CD4-positive, alpha-beta T cell treated with Interleukin-2 at 100 ng/mL for 4 hours (primary cell): ENCODE measurements at regions not wholly inside any gene's neighbourhood (a gene's known extent, or its start where the extent isn't known, plus 50 kb on each side); places are given as distances from the start of the nearest gene placed in this dataset.
"Not testable (repeated sequence)": the region's sequence is repeated elsewhere in the genome, so short reads cannot be mapped to it uniquely, and the experiment has no call there.

Experiments used
- DNase-seq: peaks from one replicate; pipeline ENCODE4 v3.0.0-alpha.2; 2020; ENCODE audit warnings: low spot score

- DNase-seq: no peak
These were observed 357.7 kb upstream of the HNRNPA3 start for GRCh38 chr2:176854878-176855277.

DNA sequence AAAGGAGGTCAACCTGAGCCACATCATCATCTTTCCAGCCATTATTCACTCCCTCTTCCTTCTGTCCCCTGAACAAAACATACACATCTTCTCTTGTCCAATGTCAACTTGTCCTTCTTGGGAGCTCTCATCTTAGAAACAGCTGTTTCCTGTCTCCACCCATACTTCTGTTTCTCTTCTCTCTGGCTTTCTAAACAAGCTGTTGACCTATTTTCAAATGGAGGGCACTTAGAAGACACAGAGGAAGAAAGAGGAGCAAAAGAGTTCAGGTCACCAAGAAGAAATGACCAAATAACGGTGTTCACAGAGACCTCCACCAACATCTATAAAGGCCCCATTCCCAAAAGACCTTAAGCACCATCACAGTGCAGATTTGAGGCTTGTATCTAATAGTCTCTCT, 355.9 kb upstream of the HNRNPA3 start:
- DNase-seq: no peak

DNA sequence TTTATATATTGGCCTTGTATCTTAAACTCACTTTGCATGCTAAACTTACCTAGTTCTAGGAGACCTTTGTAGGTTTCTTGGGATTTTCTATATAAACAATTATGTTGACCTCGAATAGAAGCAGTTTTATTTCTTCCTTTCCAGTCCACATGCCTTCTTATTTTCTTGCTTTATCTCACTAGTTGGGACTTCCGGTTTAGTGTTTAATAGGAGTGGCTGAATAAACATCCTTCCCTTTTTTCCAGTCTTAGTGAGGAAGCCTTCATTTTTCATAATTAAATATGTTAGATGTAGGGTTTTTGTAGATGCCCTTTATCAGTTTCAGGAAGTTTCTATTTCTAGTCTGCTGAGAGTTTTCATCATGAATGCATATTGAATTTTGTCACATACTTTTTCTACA, 347.3 kb upstream of the HNRNPA3 start:
- DNase-seq: no peak

DNA sequence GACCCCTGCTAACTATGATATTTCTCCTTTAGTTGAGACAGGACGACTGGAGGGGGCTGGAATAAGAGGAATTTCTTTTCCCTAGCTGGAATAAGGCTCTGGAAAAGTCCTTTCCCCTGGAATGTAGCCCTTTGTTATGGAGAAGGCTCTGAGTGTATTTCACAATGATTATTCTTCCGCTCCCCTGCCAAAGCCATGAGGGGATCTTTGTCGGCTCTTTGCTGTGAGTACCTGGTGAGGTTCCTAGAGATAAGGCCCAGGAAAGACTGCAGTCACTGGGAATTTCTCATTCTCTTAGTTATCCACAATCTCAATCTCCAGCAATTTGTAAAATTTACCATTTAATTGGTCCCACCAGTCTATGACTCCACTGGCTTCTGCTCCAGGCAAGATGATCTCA, 340.2 kb upstream of the HNRNPA3 start:
- no peak for DNase-seq

DNA sequence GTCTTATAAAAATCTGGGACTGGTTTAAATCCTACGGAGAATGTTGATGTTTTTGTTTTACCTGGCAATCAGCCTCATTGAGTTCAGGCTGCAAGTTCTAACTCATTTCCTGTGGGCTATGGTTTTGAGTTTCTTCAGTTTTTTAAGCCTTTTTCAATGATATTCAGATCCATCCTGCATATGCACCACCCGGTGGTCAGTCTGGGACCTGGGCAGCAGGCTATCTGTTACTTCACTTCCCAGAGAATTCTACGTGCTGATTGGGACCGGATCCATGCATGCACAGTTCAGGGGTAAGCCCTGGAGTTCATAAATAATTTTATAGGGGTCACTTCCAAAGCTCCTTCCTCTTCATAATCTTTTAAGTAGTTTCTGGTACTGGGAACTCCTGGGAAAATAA, 339.2 kb upstream of the HNRNPA3 start:
- no peak for DNase-seq

- no peak for DNase-seq
These were observed 336.0 kb upstream of the HNRNPA3 start for GRCh38 chr2:176876493-176877103.

- DNase-seq: no peak
These were observed 333.1 kb upstream of the HNRNPA3 start for GRCh38 chr2:176879426-176879995.

GRCh38 chr2:176882045-176882444, 330.5 kb upstream of the HNRNPA3 start:
- DNase-seq: not testable (repeated sequence)

DNA sequence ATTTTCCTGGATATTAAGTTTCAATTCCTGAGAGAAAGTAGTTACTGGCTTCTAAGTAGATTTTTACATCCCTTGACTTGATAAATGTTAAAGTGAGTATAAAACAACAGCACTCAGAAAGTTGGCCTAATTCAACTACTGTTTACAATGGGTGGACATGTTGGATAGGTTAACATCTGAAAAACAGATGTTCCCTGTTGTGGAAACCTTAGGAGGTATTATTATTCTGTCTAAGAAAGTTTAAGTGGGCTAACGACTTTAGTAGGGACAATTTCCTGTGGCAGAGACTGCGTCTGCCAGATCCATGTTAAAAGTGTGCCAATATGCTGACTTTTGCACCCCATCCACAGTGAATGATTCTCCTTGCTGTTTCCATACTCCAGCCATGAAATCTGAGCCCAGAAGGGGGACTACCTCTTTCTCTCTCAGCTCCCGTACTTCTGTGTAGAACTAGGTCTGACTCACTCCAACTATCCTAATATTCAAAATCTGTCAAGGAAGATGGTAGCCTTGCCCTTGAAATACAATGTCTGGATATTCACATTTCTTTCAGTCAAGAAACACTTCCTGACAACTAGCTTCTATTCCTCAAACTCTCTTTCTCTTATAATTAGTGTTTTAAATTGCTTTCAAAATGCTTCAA, 327.5 kb upstream of the HNRNPA3 start:
- no peak for DNase-seq

DNA sequence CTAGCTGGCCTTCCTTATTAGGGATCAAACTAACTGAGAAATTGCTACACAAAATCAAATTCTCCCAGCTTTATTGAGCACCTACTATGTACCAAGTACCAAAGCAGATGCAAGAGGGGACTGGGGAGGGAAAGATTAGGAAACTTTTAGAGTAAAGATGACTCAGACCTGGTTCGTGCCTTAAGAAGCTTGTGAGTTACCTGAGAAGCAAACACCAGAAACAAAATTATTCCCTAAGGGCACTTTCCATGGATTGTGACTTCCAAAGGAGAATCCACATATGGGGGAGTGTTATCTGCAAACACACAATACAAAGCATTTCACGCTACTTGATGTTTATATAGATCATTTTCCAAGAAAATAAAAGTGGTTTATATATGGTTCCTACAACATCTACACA, 326.9 kb upstream of the HNRNPA3 start:
- DNase-seq: no peak

GRCh38 chr2:176891105-176891504, 321.5 kb upstream of the HNRNPA3 start:
- no peak for DNase-seq

GRCh38 chr2:176891857-176892256, 320.7 kb upstream of the HNRNPA3 start:
- no peak for DNase-seq

DNA sequence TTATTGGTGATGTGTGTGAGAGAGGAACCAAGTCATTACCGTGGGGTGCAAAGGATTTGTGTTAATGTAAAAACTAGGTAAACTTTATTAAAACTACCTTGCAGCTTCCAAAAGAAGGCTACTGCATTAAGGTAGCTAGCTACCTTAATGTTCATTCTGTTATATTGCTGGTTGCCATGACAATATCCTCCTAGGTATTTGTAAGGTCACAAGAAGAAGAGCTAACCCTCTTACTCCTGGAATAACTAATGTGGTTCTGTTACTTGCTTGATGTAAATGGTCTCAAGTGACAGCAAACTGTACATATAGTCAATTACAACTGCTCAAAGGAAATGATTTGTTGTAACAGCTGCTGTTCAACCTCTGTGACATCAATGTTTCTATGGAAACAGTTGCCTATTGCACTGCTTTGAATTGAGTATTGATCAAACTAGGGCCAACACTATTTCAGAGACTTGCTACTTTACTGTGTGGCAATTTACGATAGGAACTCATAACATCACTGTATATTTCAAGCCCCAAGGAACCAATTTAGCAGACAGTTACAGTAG, 319.8 kb upstream of the HNRNPA3 start:
- no peak for DNase-seq

DNA sequence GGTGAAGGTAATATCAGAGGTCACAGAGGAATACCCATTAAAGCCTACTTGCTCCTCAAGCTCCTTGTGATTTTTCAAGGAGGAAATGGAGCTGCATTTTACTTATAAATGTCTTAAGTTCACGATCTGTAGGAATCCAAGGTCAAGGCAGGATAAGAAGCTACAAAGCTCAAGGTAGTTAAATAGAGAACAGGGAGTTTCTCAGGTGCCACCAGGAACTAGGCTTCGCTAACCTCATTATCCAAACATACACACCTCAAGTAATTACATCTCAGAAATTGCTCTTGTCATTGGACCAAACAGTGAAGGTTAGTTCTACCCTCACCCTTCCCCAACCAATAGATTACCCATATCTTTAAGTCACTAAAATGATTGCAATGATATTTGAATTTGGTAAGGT, 317.4 kb upstream of the HNRNPA3 start:
- DNase-seq: no peak

DNA sequence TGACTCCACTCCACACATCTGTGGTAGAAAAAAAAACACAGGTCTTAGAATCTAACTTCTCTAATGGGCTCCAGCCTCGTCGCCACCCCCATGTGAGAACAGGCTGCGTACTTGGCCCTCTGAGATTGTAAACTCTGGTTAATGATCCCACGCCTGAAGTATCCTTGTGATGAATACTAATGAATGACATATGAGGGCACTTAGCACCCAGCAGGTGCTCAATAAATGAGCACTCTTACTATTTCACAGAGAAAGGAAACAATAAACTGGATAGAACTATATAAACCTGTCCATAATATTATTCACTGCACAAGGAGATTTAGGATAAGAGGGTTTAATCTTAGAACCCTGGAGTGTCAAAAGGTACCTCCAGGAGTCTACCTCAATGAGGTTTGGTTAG, 310.1 kb upstream of the HNRNPA3 start:
- no peak for DNase-seq

- not testable (repeated sequence) for DNase-seq
These were observed 308.5 kb upstream of the HNRNPA3 start for GRCh38 chr2:176904053-176904452.

GRCh38 chr2:176907341-176907740, 305.3 kb upstream of the HNRNPA3 start:
- DNase-seq: no peak

DNA sequence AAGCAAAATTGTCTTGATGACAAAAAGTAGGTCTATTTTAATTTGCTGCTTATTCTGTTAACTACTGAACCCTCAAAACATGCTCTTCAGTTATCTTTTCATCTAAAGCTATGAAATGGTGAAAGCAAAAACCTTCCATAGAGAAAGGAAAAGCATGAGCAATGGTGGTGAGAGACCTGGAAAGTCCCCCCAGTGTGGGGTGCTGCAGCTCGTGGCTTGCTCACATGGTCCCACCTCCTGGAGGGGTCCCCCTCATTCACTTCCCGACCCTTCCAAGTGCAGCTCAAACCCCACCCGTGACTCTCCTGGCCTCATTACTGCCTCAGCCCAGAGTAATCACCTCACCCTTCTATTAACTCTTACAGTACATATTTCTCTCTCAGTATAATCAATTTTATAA, 301.8 kb upstream of the HNRNPA3 start:
- no peak for DNase-seq

DNA sequence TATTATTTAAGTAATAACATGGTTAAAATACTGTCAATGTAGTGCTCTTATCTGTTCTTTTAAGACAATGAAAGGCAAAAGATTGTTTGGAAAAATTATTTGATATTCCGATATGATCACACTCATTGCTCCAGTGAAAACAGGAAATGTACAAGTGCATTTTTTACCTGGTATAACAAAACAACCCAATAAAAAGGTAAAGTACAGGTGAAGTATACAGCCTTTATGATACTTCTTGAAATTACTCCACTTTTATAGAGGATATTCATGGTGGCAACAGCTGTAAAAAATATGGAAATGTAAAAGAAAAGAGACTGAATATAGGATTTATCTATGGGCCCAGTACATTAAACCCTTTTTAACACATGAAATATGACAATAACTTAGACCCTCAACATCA, 298.6 kb upstream of the HNRNPA3 start:
- no peak for DNase-seq

- no peak for DNase-seq
These were observed 298.2 kb upstream of the HNRNPA3 start for GRCh38 chr2:176914371-176914770.

GRCh38 chr2:176922545-176922944, 290.0 kb upstream of the HNRNPA3 start:
- not testable (repeated sequence) for DNase-seq

DNA sequence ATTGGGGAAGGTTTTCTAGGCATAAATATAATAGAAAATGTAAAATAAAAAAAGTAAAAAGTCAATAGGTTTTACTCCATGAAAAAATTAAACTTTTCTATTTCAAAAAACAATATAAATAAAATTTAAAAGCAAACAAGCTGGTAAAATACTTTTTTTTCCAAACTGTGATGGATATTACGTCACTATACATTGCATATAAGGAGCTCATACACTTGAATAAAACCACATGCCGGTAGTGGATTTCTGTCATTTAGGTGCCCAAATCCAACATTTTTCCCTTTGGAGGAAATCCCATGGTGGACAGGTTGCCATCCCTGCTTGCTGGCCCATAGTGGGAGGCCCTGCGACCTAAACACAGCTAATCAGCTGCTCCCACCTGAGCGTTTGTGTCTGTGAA, 289.4 kb upstream of the HNRNPA3 start:
- no peak for DNase-seq

GRCh38 chr2:176924909-176925534, 287.6 kb upstream of the HNRNPA3 start:
- DNase-seq: no peak
